Cardiac muscle cell (in vitro differentiated cells and primary cell): ENCODE measurements at regions not wholly inside any gene's neighbourhood (a gene's known extent, or its start where the extent isn't known, plus 50 kb on each side); places are given as distances from the start of the nearest gene placed in this dataset.

Experiments
- DNase-seq, 2 donors: peaks; one replicate each; pipeline versions ENCODE4 v3.0.0 to v3.0.0-alpha.2; 2010 to 2017; ENCODE audit warnings: low read depth in 1 of 2, low spot score in 1 of 2
- H3K27ac ChIP-seq: fragments of 200-600 bp; sonication (generic); 2 replicates; pipeline ENCODE4 v1.5.1; 2016
- H3K27me3 ChIP-seq: fragments of 200-600 bp; sonication (generic); 2 replicates; pipeline ENCODE4 v1.6.0; 2016; ENCODE audit warnings: control low read depth
- H3K36me3 ChIP-seq: fragments of 200-600 bp; sonication (generic); 2 replicates; pipeline ENCODE4 v1.5.1; 2016; ENCODE audit warnings: control low read depth
- H3K4me1 ChIP-seq: fragments of 200-600 bp; sonication (generic); 2 replicates; pipeline ENCODE4 v1.8.1; 2017; ENCODE audit warnings: low read depth, mild to moderate bottlenecking, mixed run types
- H3K4me3 ChIP-seq: fragments of 200-600 bp; sonication (generic); 2 replicates; pipeline ENCODE4 v1.5.1; 2016; ENCODE audit warnings: mild to moderate bottlenecking
- H3K9me3 ChIP-seq: fragments of 200-600 bp; sonication (generic); 2 replicates; pipeline ENCODE4 v1.5.1; 2017; ENCODE audit warnings: low read depth, mild to moderate bottlenecking, control low read depth
- CTCF ChIP-seq: IDR thresholded peaks from 2 replicates; pipeline ENCODE4 v1.5.1; 2012; ENCODE audit warnings: low read depth, mild to moderate bottlenecking, low read length

DNA sequence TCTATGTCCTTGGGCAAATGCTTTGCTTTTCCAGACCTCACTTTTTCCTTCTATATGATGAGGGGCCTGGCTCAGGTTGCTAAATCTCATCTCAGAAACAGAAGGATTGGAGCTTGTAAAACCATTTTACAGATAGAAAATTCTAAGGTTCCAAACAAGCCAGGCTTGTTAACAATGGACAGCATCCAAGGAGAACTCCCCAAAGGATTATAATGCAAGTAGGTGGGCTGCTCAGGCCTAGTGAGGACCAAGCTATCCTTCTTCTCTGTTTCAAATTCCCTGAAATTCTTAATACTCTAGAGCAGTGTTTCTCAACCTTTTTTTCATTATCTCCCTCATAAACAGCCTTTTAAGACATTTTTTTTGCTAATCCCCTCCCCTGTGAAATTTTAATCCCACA lies 269.8 kb downstream of the TMEM38B start:
- Histone ChIP-seq H3K4me3 (no peak overlapping the region), H3K27me3 (no peaks in the 10 kb centered on the region), H3K27ac (no peak overlapping the region), H3K4me1 (no peaks in the 10 kb centered on the region), H3K36me3 (no peaks in the 10 kb centered on the region), H3K9me3 (no peaks in the 10 kb centered on the region)
- TF ChIP-seq CTCF: no peak
- DNase-seq: no peak

GRCh38 chr9:105966834-105967233 lies 272.5 kb downstream of the TMEM38B start:
- H3K9me3 ChIP-seq: no peaks in the 10 kb centered on the region
- no peaks in the 10 kb centered on the region for H3K36me3 ChIP-seq
- DNase-seq: no peak

DNA sequence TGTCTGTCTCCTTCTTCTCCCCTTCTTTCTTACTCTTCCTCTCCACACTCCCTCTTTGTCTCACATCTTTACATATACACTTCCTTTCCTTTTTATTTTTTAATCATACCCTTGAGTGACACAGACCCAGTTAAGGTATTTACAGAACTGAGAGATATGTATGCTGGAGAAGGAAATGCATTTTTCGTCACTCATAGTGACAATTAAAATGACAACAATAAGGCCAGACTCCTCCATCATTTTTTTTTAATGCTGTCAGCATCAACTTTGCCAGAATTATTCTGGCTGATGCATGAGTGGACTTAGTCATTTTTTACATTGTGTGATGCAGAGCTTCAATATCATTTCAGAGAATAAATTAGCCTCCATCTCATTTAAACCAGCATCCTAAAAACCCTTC lies 272.9 kb downstream of the TMEM38B start:
- Histone ChIP-seq H3K27me3 (no peaks in the 10 kb centered on the region), H3K27ac (no peak overlapping the region), H3K4me3 (no peak overlapping the region), H3K9me3 (no peaks in the 10 kb centered on the region), H3K36me3 (no peaks in the 10 kb centered on the region), H3K4me1 (no peaks in the 10 kb centered on the region)
- no peak for DNase-seq
- no peak for TF ChIP-seq CTCF

More at GRCh38 chr9:105966834-105967233, 272.5 kb downstream of the TMEM38B start:
- Histone ChIP-seq H3K27me3 (no peaks in the 10 kb centered on the region), H3K27ac (no peak overlapping the region), H3K4me3 (no peak overlapping the region), H3K4me1 (no peaks in the 10 kb centered on the region)
- no peak for TF ChIP-seq CTCF

GRCh38 chr9:105967797-105968196 lies 273.5 kb downstream of the TMEM38B start:
- Histone ChIP-seq H3K4me3 (no peak overlapping the region), H3K27ac (no peak overlapping the region), H3K9me3 (no peaks in the 10 kb centered on the region), H3K4me1 (no peaks in the 10 kb centered on the region), H3K27me3 (no peaks in the 10 kb centered on the region), H3K36me3 (no peaks in the 10 kb centered on the region)
- no peak for DNase-seq
- no peak for TF ChIP-seq CTCF

- Histone ChIP-seq H3K4me1 (no peaks in the 10 kb centered on the region), H3K36me3 (no peaks in the 10 kb centered on the region), H3K4me3 (no peak overlapping the region), H3K9me3 (no peaks in the 10 kb centered on the region), H3K27ac (no peak overlapping the region), H3K27me3 (no peaks in the 10 kb centered on the region)
- no peak for TF ChIP-seq CTCF
- no peak for DNase-seq
Observed at GRCh38 chr9:105968811-105969466, 274.6 kb downstream of the TMEM38B start.
